ENCODE measurements at regions not wholly inside any gene's neighbourhood (a gene's known extent, or its start where the extent isn't known, plus 50 kb on each side); places are given as distances from the start of the nearest gene placed in this dataset.

GRCh38 chr5:31137676-31138075 lies 55.8 kb upstream of the CDH6 start:
- DNase-seq (ENCODE audit: low spot score): no peak

GRCh38 chr5:31135542-31135941 lies 57.9 kb upstream of the CDH6 start:
- no peak for DNase-seq (ENCODE audit: low spot score)

GRCh38 chr5:31133488-31133887 lies 60.0 kb upstream of the CDH6 start:
- DNase-seq (ENCODE audit: low spot score): no peak

GRCh38 chr5:31131381-31131891 lies 62.0 kb upstream of the CDH6 start:
- DNase-seq (ENCODE audit: low spot score): no peak

DNA sequence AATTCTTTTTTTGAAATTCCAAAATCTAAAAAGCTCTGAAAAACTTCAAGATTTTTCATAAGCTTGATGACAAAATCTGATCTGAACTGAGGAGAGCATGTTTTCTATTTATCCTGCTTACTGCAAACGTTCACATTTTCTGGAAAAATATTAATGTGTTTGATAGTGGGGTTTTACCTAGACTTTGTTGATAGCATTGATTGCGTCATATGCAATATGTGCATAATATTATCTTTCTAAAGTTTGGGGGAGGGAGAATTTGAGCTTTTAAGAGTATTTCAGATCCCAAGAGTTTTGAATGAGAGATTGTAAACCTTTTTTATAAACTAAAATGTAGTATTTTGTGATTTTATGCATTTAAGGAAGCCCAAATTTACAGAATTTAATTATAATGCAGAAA lies 62.8 kb upstream of the CDH6 start:
- DNase-seq (ENCODE audit: low spot score): no peak

- no peak for DNase-seq (ENCODE audit: low spot score)
Measured at GRCh38 chr5:31124651-31125305, 68.7 kb upstream of the CDH6 start.

- no peak for DNase-seq (ENCODE audit: low spot score)
Measured at GRCh38 chr5:31124026-31124425, 69.5 kb upstream of the CDH6 start.

- no peak for DNase-seq (ENCODE audit: low spot score)
Measured at GRCh38 chr5:31122998-31123951, 70.2 kb upstream of the CDH6 start.

DNA sequence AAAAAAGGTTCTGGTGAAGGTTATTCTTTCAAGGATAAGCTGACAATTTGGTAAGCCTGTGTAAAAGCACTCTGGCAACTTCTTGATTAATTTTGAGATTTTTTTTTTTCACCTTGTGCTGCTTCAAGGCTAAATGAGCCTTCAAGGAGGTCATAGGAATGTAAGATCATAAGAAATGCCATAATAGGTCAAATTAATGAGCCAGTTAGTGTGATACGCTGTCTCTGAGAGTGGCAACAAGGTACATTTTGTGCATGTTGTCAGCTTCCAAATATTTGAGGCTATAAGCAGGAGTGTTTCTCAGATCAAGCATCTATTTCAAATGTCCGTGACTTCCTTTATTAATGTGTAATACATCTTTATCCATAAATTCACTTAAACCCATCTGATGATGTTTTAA lies 72.3 kb upstream of the CDH6 start:
- DNase-seq (ENCODE audit: low spot score): no peak

- DNase-seq (ENCODE audit: low spot score): no peak
Measured at GRCh38 chr5:31120642-31120948, 72.9 kb upstream of the CDH6 start.

DNA sequence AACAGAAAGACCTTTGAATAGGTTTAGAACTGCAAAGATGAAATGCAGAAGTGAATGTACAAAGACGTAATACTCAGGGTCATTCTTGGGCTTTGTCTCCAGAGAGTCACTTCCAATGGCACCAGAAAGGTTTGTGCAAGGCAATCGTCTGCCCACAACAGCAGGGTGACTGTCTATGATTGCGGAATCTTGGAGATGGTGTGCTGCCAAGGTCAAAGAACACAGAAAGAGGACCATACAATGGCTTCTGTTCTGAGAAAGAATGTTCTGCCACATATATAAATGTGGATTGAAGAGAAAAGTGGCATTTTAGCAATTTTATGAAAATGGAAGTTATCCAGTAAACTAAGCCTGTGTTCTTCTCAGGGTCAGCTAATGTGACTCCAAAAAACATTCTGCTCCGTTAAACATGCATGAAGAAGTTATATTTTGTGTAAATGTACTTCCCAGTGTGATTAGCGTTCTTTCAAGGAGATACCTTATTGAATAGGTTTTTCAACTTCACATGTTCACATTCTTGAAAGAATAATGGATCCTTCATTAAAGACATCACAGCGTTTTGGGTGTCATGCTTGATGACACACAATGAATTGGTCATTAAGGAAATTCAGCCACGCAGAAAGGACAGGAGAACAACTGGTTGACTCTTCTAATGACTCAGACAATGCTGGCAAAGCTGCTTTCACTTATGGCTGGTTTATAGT lies 73.4 kb upstream of the CDH6 start:
- no peak for DNase-seq (ENCODE audit: low spot score)

DNA sequence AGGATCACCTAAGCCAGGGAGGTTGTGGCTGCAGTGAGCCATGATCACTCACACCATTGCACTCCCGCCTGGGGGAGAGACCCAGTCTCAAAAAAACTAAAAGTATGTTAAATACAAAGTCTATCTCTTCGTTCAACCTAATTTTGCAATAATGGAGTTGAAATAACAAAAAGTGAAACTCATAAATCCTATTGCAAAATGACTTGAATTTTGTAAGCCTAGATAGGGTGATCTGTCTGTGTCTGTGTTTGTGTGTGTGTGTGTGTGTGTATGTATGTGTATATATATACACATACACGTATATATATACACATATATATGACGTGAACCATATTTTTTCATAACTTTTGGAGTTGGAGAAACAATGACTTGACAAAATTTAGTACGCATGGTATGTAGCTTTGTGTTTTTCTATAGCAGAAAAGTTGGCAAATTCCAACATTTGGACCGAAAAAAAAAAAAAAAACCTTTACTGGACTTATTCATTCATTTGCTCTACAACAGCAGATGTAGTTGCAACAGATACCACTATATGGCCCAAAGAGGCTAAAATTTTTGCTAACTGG lies 76.9 kb upstream of the CDH6 start:
- no peak for DNase-seq (ENCODE audit: low spot score)

DNA sequence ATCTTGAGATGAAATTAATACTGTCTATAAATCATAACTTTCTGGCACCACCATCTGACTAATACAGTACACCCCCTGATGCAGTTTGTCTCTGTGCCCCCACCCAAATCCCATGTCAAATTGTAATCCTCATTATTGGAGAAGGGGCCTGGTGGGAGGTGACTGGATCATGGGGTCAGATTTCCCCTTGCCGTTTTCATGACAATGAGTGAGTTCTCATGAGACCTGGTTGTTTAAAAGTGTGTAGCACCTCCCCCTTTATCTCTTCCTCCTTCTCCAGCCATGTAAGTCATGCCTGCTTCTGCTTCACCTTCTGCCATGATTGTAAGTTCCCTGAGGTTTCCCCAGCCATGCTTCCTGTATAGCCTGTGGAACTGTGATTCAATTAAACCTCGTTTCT lies 78.7 kb upstream of the CDH6 start:
- no peak for DNase-seq (ENCODE audit: low spot score)

GRCh38 chr5:31113666-31114350 lies 79.7 kb upstream of the CDH6 start:
- no peak for DNase-seq (ENCODE audit: low spot score)

GRCh38 chr5:31113101-31113500 lies 80.4 kb upstream of the CDH6 start:
- no peak for DNase-seq (ENCODE audit: low spot score)

DNA sequence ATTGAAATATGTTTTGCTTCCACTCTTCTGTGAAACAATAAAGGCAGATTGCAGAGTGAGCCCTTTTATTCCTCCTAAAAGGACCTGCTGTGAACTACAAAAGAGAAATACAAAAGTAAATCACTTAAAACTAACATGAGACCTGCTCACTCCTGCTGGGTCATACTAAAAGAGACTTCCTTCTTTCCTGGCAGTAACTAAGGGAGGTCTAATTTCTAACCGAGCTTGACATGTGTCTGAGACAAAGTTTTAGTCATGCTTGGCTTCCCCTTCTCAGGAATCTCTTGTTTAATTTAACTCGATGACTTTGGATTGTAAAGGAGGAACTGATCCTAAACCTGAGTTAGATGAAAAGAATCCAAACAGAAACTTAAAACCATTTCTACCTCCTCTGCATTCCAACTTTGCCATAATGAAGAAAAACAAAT lies 86.4 kb upstream of the CDH6 start:
- DNase-seq (ENCODE audit: low spot score): no peak

GRCh38 chr5:31106691-31107090 lies 86.8 kb upstream of the CDH6 start:
- DNase-seq (ENCODE audit: low spot score): no peak

DNA sequence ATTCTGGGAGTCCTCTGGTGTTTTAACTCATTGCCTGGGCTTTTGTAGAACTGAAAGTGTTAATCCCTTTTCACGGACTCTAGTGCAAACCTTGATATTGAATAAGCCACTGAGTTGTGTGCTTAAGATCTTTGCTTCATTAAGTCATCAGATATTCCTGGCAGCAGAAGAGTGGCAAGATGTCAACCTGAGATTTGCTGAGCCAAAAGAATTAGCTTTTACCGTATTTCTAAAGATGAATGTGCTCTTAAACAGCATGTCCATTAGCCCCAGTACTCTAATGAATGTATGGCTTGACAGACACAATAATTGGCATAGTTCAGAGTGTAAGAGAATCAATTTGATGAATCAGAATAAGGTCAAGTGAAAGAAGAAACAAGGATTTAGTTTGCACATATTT lies 87.2 kb upstream of the CDH6 start:
- no peak for DNase-seq (ENCODE audit: low spot score)

DNA sequence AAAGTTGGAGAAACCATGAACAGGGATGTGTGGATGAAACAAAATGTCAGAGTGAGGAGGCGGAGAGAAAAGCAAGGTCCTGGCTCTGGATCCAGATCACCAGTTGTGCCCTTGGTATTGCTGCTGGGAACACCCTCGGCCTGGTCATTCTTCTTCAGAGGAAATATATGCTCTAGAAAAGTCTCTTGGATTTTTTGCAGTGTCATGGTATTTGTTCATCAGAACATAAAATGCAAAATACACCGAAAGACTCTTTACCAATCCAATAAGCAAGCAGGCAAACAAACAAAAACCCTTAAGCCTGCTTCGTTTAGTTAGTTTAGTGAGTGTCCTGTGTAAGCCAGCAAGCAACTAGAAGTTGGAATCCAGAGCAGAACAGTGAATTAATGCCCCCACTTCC lies 88.7 kb upstream of the CDH6 start:
- no peak for DNase-seq (ENCODE audit: low spot score)

DNA sequence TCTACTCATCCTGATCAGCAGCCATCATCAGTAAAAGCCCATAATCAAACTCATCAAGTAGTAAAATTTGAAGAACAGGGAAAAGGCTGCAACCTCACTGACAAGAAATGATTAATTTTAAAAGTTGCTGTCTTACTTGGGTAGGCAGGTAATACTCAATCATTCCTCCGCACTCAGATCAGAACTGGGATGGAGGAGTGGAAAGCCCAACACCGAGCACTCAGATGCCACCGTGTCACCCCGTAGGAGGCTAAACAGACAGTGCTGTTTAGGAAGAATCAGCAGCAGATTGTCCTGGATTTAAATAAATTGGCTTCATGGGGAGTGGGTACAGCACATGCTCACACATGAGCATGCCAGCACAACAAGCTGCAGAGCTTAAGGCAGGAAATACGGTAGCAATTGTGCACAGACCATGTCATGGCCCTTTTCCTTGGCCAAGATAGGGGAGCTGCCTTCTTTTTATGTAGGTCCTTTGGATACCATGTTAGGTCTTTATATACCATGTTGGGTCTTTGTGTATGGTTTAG lies 92.6 kb upstream of the CDH6 start:
- no peak for DNase-seq (ENCODE audit: low spot score)

- DNase-seq (ENCODE audit: low spot score): no peak
Measured at GRCh38 chr5:31100047-31100575, 93.4 kb upstream of the CDH6 start.

Data from LoVo (cell line).